Daoy (cell line): ENCODE measurements at regions not wholly inside any gene's neighbourhood (a gene's known extent, or its start where the extent isn't known, plus 50 kb on each side); places are given as distances from the start of the nearest gene placed in this dataset.
"Not testable (repeated sequence)": the region's sequence is repeated elsewhere in the genome, so short reads cannot be mapped to it uniquely, and the experiment has no call there.

Experiments
- DNase-seq: peaks from one replicate; pipeline ENCODE4 v3.0.0-alpha.2; 2015; ENCODE audit warnings: low read depth

DNA sequence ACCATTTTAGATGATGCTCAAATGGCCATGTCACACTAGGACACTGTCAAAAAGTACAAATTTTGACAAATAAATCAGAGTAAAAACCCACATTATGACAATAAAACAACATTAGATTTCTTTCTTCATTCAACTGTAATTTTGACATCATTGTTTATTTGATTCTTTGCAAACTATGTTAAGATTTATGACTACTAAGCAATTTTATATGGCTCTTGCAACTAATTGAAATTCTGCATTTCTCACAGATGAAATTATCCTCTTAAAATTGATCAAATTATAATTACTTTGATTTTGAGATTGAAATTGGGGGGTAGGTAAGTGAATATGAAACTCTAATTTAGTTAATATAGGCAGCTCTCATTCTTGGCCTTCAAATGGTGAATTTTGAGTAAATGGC lies 59.8 kb downstream of the ATOH1 start:
- no peak for DNase-seq

DNA sequence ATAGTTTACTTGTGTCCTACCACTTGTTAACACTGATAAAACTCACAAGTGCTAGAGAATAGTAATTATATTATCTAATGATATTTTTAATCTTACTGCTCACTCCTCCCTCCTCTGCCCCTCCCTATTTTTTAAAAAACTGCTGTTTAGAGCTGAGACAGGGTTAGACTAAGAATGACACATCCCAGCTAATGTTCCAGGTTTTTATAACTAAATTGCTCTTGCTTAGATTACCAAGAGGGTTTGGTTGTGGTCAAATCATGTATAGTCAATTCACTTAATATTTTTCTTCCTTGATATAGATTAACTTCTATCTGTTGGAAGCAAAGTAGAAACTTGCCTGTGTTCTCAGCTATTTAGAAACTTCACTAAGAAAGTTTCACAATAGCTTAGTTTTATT lies 60.2 kb downstream of the ATOH1 start:
- DNase-seq, result no peak

DNA sequence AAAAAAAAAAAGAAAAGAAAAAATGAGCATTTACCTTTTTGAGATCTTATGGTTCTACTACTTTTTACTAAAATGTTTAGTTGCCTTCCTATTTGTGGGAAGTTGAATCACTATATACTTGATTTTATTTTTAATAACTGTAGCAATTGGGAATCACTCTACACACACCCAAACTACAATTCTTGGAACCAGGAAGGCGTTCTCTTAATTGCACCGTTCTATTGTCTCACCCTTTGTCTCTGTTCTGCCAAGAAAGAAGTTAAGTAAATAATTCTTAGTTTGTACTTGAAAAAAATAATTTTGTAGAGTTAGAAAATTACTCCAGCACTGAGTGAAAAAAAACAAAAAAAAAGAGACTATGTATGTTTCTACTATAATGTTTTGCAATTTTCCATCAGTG lies 62.7 kb downstream of the ATOH1 start:
- DNase-seq, result no peak

DNA sequence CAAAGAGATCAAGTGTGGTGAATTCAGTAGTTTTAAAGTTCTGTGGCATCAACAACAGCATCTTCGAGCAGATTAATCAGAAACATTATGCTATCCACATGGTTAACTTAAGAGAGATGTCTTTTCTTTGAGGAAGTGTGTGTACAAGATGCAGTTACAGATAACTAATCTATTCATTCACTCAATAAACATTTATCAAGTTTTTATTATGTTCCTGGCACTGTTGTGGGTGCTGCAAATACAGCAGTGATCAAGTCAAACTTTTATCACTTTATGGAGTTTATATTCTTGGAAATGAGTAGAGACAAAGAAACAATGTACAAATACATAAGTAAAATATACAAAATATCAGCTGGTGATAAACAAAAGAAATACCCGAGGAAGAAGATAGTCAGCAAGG lies 66.4 kb downstream of the ATOH1 start:
- DNase-seq, result no peak

DNA sequence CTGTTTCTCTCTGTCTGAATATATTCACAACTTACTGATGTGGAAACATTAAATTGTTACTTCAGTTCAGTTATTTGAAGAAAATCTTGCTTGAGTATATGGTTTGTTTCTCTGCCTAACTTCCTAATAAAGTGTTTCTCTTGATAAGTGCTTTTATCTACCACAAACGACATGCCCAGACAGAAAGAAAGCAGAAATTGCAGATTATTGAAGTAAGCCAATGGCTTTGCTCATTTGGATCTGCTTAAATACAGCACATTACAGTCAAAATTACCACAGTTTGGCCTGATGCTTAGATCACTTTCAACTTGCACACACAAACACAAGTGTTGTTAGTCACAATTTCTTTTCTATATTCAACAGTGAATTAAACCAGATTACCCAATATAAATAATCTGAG lies 68.0 kb downstream of the ATOH1 start:
- no peak for DNase-seq

DNA sequence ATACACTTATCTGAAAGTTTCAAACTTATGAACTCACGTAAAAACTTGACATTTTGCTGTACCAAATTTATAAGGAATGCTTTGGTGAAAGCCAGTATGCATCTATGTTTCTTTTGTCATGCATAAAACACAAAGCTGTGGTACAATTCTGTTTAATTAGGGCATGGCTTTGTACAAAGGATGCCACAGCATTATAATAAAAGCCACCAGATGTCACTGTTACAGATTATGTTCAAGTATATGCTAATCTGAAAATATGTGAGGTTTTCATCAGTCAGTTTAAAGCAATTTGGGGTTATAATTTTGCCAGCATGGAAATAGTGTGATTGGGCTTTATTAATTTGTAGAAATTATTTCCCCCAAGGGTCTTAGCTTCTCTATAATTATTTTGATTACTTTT lies 69.0 kb downstream of the ATOH1 start:
- no peak for DNase-seq

DNA sequence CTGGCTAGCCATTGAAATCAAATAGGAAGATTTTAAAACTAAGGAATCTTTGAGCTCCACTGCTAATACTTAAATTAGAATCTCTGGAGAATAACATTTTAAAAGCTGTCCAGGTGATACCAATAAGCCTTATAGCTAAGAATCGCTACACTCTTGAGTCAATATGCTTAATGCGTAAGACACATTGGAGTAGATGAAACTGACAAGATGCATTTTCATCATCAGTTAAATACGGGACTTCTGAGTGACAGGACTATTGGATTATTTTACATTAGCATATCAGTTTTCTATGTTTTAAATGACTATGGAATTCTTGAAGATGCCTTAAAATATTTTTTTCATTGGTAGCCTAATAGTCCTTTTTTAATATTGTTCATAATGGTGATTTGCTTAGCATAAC lies 80.2 kb downstream of the ATOH1 start:
- no peak for DNase-seq

DNA sequence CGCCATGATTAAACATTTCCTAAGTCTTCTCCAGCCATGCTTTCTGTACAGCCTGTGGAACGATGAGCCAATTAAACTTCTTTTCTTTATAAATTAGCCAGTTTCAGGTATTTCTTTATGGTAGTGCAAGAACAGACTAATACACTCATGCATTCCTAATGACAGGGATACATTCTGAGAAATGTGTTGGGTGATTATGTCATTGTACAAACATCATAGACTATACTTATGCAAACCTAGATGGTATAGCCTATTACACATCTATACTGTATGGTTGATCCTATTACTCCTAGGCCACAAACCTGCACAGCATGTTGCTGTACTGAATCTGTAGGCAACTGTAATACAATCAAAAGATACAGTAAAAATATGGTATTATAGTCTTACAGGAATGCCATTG lies 83.1 kb downstream of the ATOH1 start:
- DNase-seq, result no peak

DNA sequence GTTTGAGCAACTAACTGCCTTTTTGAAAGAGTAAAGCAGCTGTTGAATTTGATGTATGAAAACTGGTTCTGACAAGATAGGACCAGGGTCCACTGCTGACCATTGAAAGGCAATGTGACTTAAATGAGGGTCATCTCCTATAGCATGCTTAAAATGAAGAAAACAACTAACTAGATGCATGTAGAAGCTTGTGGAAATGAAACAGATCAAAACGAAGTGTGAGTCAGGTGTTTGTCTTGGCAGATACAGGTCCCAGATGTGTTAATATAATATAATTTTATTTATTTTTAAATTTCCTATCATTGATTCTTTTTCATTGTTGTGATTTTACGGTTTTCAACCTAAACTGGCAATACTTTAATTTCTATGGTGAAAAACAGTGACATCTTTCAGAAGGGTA lies 83.6 kb downstream of the ATOH1 start:
- no peak for DNase-seq

DNA sequence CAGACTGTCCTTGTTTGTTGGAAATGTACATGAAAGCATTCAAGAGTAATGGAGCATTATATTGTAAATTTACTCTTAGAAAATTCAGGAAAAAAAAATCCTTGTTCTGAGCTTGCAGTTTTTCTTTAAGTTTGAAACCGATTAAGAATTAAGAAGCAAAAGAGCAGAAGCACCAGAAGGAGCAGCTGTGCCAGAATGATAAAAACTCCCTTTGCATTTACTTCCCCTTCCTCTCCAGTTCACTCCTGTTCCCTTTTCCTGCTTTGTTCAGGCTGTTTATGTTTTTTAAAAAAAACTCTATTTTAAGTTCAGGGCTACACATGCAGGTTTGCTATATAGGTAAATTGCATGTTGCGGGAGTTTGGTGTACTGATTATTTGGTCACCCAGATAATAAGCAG lies 90.3 kb downstream of the ATOH1 start:
- DNase-seq, result no peak

DNA sequence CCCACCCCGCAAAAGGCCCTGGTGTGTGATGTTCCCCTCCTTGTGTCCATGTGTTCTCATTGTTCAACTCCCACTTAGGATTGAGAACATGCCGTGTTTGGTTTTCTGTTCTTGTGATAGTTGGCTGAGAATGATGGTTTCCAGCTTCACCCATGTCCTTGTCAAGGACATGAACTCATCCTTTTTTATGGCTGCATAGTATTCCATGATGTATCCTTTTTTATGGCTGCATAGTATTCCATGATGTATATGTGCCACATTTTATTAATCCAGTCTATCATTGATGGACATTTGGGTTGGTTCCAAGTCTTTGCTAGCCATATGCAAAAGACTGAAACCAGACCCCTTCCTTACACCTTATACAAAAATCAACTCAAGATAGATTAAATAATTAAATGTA lies 95.0 kb downstream of the ATOH1 start:
- not testable (repeated sequence) for DNase-seq

DNA sequence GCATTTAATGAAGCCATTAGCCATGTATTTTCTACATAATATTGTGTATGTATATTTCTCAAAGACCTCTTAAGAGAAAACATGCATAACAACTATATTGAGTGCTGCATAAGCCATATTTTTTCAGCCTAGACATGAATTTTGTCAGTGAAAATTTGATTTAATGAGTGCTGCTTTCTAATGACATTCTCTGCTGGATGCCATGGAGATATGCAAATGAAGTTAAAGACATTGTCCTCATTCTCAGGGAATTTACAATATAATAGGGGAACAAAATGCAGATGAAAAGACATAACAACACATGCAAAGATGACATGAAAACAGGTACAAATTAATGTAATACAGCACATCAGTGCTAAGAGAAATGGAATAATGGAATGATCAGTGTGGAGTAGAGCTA lies 118.7 kb downstream of the ATOH1 start:
- no peak for DNase-seq

DNA sequence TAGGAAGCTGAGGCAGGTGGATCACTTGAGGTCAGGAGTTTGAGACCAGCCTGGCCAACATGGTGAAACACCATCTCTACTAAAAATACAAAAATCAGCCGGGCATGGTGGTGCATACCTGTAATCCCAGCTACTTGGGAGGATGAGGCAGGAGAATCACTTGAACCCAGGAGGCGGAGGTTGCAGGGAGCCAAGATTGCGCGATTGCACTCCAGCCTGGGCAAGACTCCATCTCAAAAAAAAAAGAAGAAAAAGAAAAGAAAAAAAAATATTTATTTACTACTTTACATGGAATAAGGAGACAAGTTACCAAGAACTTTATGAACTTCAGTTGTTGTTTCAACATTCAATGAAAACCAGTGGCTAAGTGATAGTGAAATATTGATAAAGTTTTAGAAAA lies 121.7 kb downstream of the ATOH1 start:
- DNase-seq, result not testable (repeated sequence)

DNA sequence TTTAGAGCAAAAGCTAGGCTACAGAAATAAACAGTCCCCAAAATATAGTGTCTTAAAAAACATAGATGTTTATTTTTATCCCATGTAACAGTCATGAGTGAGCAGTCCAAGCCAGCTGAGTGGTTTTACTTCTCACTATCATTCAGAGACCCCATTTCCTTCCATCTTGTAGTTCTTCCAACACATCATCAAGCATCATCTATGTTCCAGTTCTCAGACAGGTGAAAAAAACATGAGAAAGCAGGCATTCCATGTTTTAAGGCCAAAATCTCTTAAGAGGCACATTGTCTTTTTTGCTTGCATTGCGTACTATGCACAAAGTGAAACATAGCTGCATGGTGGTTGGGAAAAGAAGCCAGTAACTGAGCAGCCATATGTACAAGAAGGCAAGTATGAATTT lies 128.6 kb downstream of the ATOH1 start:
- no peak for DNase-seq

DNA sequence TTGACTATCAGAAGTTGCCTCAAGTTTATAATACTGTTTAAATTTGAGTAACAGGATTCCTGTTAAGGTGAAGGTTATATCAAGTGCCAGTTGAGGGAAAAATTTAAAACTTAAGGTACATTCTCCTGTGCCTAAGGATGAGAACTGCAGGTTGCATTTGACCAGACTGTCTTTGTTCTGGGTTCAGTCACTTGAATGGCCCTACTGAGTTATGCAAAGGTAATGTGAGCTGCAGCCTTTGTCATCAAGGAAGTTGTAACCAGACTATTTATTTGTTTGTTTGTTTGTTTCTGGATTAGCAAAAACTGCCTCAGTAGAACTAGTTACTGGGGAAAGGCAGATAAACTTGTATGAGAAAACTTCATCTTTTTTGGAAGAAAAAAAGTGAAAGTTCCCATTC lies 131.9 kb downstream of the ATOH1 start:
- DNase-seq, result no peak

DNA sequence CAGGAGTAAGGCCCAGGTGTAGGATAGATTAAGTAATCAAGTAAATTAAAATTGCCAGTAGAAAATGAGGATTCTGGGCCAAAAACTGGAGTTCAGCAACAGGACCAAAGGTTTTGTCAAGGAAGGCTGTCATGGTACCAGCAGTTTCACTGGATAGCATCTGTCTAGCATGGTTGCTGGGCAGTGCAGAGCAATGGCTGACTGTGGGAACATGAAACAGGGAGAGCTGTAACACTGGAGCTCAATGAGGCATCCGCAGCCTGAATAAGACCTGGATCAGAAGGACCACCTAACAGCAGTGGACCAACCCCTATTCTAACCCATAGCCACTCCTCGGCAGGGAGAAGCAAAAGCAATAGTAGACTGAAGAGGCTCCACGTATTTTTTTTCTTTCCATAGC lies 132.4 kb downstream of the ATOH1 start:
- no peak for DNase-seq

DNA sequence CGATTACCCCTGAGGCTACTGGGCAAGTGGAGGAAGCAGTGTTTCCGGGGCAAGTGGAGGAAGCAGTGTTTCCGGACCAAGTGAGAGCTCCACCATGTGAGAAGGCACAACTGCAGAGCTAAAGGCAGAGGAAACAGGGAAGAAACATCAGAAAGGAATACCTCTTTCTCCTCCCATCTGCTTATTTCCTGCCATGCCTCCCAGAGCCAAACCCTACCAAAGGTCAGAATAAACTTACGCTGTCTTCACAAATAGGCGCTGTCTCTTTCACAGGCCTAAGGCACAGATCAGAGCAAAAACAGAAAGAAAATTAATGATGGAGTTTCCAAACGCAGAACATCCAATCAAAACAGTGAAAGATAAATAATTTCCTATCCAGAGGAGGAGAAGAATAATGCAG lies 153.0 kb downstream of the ATOH1 start:
- no peak for DNase-seq

DNA sequence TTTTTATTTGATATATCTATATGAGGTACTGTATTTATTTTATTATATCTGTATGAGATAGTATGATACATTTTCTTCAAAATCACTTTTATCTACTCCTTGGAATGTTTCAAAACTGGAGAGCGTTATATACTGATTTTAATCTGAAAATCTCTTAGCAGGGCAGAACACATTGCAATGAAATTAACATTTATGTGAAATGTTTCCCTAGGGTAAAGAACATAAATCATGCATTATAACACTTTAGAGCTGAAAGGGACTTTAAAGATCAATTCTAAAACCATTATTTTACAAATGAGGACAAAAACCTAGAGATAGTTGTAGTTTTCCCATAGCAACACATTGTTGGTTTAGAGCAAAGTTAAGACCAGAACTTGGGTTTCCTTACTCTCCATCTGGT lies 153.7 kb downstream of the ATOH1 start:
- DNase-seq, result no peak

DNA sequence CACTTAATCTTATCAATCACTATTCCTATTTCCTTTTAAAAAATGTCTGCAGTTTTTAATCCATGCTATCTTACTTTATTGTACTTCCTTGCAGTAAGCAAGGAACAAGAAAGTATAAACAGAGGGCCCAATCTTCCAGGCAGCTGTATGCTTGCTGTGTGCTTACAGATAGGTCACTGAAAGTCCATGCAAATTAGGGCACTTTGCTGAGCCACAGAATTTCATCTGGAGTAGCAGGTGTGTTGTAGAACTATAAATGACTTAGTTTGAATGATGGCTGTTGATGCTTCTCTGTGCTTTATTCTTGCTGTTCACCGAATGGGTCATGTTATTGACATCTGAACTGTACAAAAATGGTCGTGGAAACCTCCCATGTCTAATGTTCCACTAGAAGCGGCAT lies 154.6 kb downstream of the ATOH1 start:
- no peak for DNase-seq

DNA sequence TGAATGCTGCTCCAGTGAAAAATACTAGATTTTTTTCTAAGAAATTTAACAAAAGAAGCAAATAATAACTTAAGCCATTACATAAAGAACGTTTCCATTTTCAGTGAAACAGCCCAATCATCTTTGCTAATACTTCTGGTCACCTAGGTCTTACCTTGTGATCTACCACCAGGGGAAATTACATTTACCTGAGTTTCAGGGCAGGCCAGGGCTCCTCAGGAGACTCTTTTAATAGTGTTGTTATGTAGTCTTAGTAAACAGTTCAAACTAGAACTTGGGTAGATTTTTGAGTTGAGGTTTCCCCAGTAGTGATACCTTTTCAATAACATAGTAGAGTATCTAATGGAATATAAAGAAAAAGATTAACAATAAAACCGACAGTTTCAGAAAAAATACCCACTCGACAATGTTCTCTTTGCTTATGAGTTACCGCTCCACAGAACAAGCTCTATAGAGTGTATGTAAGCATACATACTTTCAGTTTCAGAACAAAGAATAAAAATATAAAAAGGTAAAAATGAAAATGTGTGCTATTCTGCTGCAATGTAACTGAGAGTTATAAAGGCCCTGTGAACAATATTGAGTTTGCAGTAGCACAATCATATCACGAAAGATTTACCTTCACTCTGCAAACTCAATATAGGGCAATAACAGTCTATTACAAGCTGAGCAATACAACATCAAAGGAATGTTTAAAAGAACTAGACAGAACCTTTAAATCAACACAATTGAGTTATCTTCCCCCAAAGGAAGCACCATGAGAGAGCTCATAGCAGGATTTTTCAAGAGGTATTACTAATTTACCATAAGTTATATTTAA lies 165.8 kb downstream of the ATOH1 start:
- no peak for DNase-seq

DNA sequence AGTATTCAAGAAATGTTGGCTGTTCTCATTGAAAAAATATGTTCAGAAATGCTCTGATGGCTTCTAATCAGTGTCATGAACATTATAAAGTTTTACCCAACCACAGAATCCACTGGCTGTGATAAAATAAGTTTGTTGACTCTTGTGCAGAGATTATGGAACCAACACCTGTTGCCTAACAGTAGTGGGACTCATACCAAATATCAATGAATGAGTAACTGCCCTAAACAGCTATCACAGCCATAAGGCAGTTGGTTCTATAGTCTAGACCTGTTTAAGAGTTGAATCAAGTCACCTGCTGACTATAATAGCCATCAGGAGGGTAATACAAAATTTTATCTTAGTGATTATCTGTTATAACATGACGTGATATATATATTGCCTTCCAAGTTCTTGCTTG lies 168.3 kb downstream of the ATOH1 start:
- no peak for DNase-seq

DNA sequence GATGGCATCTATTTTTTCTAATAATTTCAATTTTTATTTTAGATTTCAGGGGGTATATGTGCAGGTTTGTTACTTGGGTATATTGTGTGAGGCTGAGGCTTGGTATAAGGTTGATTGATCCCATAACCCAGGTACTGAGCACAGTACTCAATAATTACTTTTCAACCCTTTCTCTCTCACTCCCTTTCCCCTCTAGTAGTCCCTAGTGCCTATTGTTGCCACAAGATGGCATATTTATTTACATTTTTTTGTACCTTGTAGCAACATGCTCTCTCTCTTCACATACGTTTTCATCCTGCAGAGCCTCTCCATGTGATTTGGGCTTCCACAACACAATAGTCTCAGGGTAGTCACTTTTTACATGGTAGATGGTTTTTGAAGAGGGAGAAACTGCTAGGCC lies 172.0 kb downstream of the ATOH1 start:
- no peak for DNase-seq

DNA sequence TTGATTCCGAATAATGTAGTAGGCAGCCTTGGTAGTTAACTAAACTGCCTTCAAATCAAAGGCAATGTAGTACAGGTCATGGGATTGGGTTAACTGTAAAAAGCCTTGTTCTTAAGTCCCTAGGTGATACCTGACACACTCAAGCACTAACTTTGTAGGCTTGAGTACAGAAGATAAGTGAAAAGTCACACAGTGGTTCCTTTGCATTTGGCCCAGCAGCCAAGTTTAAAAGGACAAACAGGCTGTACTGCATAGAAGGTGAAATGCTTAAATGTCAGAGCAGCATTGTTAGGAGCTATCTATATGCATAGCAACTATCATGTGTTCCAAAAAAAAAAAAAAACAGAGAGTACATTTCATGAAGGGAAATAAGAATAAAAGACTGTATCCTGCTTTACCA lies 178.4 kb downstream of the ATOH1 start:
- DNase-seq, result no peak

DNA sequence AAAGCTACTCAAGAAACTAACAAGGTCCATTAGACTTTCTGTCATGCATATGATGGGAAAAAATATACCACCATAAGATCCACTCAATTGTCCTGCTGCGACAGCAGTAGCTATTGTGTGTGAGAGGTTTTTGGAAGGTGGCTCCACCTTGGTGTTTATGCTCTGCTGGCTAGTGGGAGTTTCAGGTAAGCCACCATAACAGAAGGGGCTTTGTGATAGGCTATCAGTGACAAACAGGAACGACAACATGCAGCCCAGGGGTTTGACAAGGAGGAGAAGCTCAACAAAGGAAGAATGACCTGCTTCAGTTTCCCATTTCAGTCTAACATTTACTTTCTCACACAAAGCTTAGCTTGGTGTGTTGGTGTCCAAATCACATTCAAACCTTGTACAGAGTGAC lies 182.6 kb downstream of the ATOH1 start:
- DNase-seq, result no peak
